BJ (cell line): ENCODE measurements at regions not wholly inside any gene's neighbourhood (a gene's known extent, or its start where the extent isn't known, plus 50 kb on each side); places are given as distances from the start of the nearest gene placed in this dataset.
"Not testable (repeated sequence)": the region's sequence is repeated elsewhere in the genome, so short reads cannot be mapped to it uniquely, and the experiment has no call there.

Experiments
- CTCF ChIA-PET: fragments of 350-600 bp; formaldehyde crosslinking; extraction: SDS; loops from one replicate; lab custom pipeline; 2021; ENCODE audit warnings: antibody characterized with exemption, inconsistent platforms; lab: Yijun Ruan, JAX
- POLR2A ChIA-PET: fragments of 300-600 bp; sonication (Branson Sonifier 250); formaldehyde crosslinking; extraction: SDS; loops from one replicate; lab custom pipeline; 2021; ENCODE audit warnings: antibody characterized with exemption; lab: Charles Lee
- DNase-seq: peaks from one replicate; pipeline ENCODE4 v3.0.0-alpha.2; 2011; ENCODE audit warnings: low read depth
- H3K27me3 ChIP-seq: 2 replicates; pipeline ENCODE4 v1.6.0; 2011; ENCODE audit warnings: low read length; ENCODE audit not compliant: control insufficient read depth, insufficient read depth
- H3K36me3 ChIP-seq: 2 replicates; pipeline ENCODE4 v1.5.1; 2011; ENCODE audit warnings: low read length; ENCODE audit not compliant: control insufficient read depth, insufficient read depth
- H3K4me3 ChIP-seq: 2 replicates; pipeline ENCODE4 v1.5.1; 2011; ENCODE audit warnings: low read depth, mild to moderate bottlenecking, control low read depth, low read length
- TF ChIP-seq, protein P1 (sequence below): IDR thresholded peaks from 2 replicates; pipeline ENCODE4 v1.5.1; 2011; ENCODE audit warnings: low read depth, mild to moderate bottlenecking, control low read depth, inconsistent platforms, low read length, moderate library complexity; ENCODE audit not compliant: insufficient read depth

DNA sequence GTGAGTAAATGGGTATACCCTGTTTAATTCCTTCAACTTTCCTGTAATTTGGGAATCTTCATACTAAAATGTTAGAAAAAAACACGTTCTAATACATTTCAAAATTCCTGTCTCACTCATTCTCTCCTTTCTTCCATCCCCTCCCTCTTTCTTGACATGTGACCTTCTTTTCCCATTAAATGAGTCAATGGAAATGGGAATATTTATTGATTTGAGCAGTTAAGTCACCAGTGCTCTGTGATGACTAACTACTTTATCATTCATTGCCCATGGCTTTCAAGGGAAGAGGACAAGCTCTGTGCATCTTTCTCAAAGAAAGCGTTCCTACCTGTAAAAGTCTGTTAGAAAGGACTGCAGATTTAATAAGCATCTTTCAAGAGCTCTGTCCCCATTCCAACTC, 144.4 kb upstream of the MAP3K1 start:
- DNase-seq: no peak
- ChIA-PET CTCF (interaction anchor here (0.6 kb wide), 1 partner anchor 1653 kb away, joined by 3 read pairs; no protein-coding TSS in a partner anchor), POLR2A (no interaction called here)
- Histone ChIP-seq H3K4me3 (no peak overlapping the region), H3K36me3 (no peaks in the 10 kb centered on the region), H3K27me3 (no peaks in the 10 kb centered on the region)
- TF ChIP-seq, protein P1, sequence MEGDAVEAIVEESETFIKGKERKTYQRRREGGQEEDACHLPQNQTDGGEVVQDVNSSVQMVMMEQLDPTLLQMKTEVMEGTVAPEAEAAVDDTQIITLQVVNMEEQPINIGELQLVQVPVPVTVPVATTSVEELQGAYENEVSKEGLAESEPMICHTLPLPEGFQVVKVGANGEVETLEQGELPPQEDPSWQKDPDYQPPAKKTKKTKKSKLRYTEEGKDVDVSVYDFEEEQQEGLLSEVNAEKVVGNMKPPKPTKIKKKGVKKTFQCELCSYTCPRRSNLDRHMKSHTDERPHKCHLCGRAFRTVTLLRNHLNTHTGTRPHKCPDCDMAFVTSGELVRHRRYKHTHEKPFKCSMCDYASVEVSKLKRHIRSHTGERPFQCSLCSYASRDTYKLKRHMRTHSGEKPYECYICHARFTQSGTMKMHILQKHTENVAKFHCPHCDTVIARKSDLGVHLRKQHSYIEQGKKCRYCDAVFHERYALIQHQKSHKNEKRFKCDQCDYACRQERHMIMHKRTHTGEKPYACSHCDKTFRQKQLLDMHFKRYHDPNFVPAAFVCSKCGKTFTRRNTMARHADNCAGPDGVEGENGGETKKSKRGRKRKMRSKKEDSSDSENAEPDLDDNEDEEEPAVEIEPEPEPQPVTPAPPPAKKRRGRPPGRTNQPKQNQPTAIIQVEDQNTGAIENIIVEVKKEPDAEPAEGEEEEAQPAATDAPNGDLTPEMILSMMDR: no peak

DNA sequence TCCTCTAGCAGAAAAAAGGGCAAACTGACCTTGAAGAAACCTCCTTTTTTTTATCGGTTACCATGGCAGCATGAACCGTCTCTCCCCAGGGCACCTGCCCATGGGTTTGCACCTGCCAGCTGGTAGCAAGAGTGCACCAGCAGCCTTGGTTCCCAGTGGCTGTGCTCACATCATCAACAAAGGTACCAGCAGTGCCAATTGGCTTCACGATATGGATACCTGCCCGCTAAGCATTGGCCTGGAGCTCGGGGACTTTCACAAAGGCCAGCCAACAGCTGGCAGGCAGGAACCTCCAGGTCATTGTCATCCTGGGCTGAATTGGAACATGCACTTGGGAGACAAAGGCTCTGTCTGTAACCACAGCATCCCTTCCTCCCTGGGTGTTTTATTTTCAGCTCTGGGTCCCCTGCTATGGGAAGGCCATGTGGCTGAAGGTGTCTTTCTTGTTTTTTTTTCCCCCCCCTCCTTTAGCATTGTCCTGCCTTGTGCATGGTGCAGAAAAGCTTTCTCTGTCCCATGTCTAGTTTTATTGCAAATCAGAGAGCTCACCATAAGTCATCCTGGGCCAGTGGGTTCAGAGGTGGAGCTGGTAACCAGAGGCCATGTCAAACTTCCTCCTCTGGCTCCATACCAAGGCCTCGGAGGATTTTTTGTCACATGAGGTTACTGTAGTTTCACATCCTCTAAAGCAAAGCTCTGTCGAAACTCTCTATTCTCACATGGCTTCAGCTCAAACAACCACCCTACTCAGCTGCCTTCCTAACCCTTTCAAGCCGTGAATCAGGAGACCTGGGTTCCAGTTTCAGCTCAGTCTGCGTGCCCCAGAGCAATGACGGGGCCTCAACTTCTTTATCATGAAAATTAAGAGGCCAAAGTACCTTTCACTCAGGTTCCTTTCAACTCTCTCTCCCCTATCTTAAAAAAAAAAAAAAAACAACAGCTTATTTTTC, 145.5 kb upstream of the MAP3K1 start:
- CTCF ChIA-PET: interaction anchor here (1.1 kb wide), 1 partner anchor 9 kb away, joined by 3 read pairs; no protein-coding TSS in a partner anchor
- POLR2A ChIA-PET: no interaction called here
- Histone ChIP-seq H3K4me3 (no peak overlapping the region), H3K36me3 (no peaks in the 10 kb centered on the region), H3K27me3 (no peaks in the 10 kb centered on the region)
- TF ChIP-seq, protein P1: no peak
- no peak for DNase-seq

DNA sequence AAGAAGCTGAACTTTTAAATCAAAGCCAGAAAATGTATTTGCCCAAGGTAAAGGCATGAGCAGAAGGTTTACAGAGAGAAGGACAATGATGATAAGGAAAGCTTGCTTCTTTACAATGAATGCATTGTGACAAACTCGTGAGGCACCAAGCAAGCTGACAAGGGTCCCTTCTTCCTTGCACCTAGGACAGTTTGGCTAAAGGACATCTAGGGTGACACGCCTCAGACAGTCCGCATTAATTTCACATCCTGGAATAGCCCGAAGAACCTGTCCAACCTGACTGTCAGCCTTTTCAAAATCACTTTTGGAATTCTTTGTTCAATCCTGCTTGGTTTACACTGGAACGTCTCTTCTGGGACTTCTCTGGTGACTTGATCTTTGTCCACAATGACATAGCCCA, 146.4 kb upstream of the MAP3K1 start:
- no peaks in the 10 kb centered on the region for H3K27me3 ChIP-seq
- ChIA-PET POLR2A (no interaction called here), CTCF (no interaction called here)
- TF ChIP-seq, protein P1: no peak
- no peak for DNase-seq
- H3K4me3 ChIP-seq: no peak overlapping the region
- H3K36me3 ChIP-seq: no peaks in the 10 kb centered on the region

DNA sequence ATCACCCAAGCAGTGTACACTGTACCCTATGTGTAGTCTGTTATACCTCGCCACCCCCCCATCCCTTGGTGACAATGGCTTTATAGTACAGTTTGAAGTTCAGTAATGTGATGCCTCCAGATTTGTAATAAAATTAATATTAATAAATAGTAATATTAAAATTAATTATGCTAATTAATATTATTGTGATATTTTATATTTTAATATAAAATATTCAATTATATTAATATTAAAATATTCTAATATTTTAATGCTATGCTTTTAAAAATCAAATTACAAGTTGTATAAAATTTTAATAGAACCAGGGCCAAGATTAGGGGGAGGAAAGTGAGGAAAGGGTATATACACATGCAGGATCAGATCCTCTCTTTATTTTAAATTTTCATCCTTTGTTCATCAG, 147.7 kb upstream of the MAP3K1 start:
- H3K36me3 ChIP-seq: no peaks in the 10 kb centered on the region
- POLR2A ChIA-PET: no interaction called here
- DNase-seq: no peak
- TF ChIP-seq, protein P1: no peak
- H3K27me3 ChIP-seq: no peaks in the 10 kb centered on the region
- CTCF ChIA-PET: interaction anchor here (1.6 kb wide), 1 partner anchor 12 kb away, joined by 3 read pairs; no protein-coding TSS in a partner anchor
- no peak overlapping the region for H3K4me3 ChIP-seq

DNA sequence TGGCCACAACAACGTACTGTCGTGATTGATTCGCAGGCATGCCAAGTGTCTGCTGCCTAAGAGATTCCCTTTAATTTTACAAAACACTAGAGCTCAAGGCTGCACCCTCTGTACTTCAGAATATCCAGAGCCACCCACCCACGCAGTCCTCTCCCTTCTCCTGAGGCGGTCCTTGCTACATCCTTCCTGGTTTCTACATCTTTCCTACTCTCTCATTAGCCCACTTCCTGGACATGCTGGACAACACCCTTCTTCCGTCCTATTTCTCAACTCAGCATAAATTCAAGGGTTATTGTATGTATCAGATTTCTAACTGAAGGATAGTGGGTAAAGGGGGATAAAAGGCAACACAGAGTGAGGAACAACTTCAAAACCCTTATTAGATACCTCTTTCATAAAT, 148.4 kb upstream of the MAP3K1 start:
- ChIA-PET POLR2A (no interaction called here), CTCF (interaction anchor here (1.6 kb wide), 1 partner anchor 11 kb away, joined by 3 read pairs; no protein-coding TSS in a partner anchor)
- no peaks in the 10 kb centered on the region for H3K27me3 ChIP-seq
- DNase-seq: no peak
- TF ChIP-seq, protein P1: no peak
- H3K4me3 ChIP-seq: no peak overlapping the region
- no peaks in the 10 kb centered on the region for H3K36me3 ChIP-seq

DNA sequence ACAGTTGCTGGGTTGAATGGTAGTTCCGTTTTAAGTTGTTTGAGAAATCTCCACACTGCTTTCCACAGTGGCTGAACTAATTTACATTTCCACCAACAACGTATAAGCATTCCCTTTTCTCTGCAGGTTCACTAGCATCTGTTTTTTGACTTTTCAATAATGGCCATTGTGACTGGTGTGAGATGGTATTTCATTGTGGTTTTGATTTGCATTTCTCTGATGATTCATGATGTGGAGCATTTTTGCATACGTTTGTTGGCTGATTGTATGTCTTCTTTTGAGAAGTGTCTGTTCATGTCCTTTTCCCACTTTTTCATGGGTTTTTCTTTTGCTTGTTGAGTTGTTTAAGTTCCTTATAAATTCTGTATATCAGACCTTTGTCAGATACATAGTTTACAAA, 150.2 kb upstream of the MAP3K1 start:
- H3K36me3 ChIP-seq, H3K27me3 ChIP-seq, POLR2A ChIA-PET, DNase-seq, H3K4me3 ChIP-seq, CTCF ChIA-PET: not testable (repeated sequence)
